A673 (cell line): ENCODE measurements at regions not wholly inside any gene's neighbourhood (a gene's known extent, or its start where the extent isn't known, plus 50 kb on each side); places are given as distances from the start of the nearest gene placed in this dataset.

Experiments used
- BruUV-seq: library from RNA; stranded (reverse); fragments of 400-500 nt; replicated peaks from 2 replicates; lab custom pipeline; 2021; lab: Mats Ljungman, UMichigan
- CTCF ChIA-PET: fragments of 300-600 bp; sonication (Branson Sonifier 250); formaldehyde crosslinking; loops from one replicate; lab custom pipeline; 2022; ENCODE audit warnings: antibody characterized with exemption; lab: Charles Lee
- POLR2A ChIA-PET: fragments of 300-600 bp; sonication (Branson Sonifier 250); formaldehyde crosslinking; loops from one replicate; lab custom pipeline; 2022; ENCODE audit warnings: antibody characterized with exemption; ENCODE audit not compliant: low non-redundant PET; lab: Charles Lee
- DNase-seq: peaks from one replicate; pipeline ENCODE4 v3.0.0-alpha.2; 2015; ENCODE audit warnings: low spot score
- H3K27ac ChIP-seq: fragments of 200-600 bp; sonication (generic); 2 replicates; pipeline ENCODE4 v1.5.1; 2016; ENCODE audit warnings: mixed run types, low read depth, mild to moderate bottlenecking, mixed read lengths, antibody characterized with exemption, low read length; ENCODE audit not compliant: poor library complexity, severe bottlenecking
- H3K27me3 ChIP-seq: fragments of 200-600 bp; sonication (generic); replicated peaks from 2 replicates; pipeline ENCODE4 v1.6.1; 2017; ENCODE audit warnings: mixed run types, low read depth, mild to moderate bottlenecking, mixed read lengths, antibody characterized with exemption, low read length; ENCODE audit not compliant: insufficient read depth, poor library complexity
- H3K36me3 ChIP-seq: fragments of 200-600 bp; sonication (generic); 2 replicates; pipeline ENCODE4 v1.6.1; 2016; ENCODE audit warnings: mixed run types, mild to moderate bottlenecking, mixed read lengths, antibody characterized with exemption, low read length; ENCODE audit not compliant: insufficient read depth, poor library complexity, severe bottlenecking
- H3K4me1 ChIP-seq: fragments of 200-600 bp; sonication (generic); 2 replicates; pipeline ENCODE4 v1.6.1; 2017; ENCODE audit warnings: mixed run types, mild to moderate bottlenecking, mixed read lengths, antibody characterized with exemption, low read length; ENCODE audit not compliant: insufficient read depth, poor library complexity, severe bottlenecking
- H3K4me3 ChIP-seq: fragments of 200-600 bp; sonication (generic); 2 replicates; pipeline ENCODE4 v1.5.1; 2016; ENCODE audit warnings: low read depth, mixed run types, mild to moderate bottlenecking, mixed read lengths, low read length; ENCODE audit not compliant: poor library complexity, severe bottlenecking
- H3K9me3 ChIP-seq: fragments of 200-600 bp; sonication (generic); 2 replicates; pipeline ENCODE4 v1.6.1; 2016; ENCODE audit warnings: mixed run types, low read depth, mild to moderate bottlenecking, mixed read lengths, antibody characterized with exemption, low read length; ENCODE audit not compliant: poor library complexity, severe bottlenecking
- CTCF ChIP-seq: fragments of 300-800, 200-600 bp; sonication (generic); conservative IDR thresholded peaks from 2 replicates; pipeline ENCODE4 v1.5.1; 2017; ENCODE audit warnings: low read depth, mild to moderate bottlenecking, antibody characterized with exemption, low read length, moderate library complexity, mixed read lengths
- EZH2 ChIP-seq: fragments of 200-600 bp; sonication (generic); IDR thresholded peaks from 2 replicates; pipeline ENCODE4 v1.6.1; 2017; ENCODE audit warnings: borderline replicate concordance, low read depth, mild to moderate bottlenecking, mixed read lengths, antibody characterized with exemption, low read length; ENCODE audit not compliant: poor library complexity, severe bottlenecking
- intact Hi-C: fragments of 100-400 bp; cut with micrococcal nuclease; formaldehyde crosslinking; loops from one replicate; pipeline ENCODE4 v1.10.0; 2022; ENCODE audit not compliant: unreplicated experiment

GRCh38 chr18:37922162-37922561, 356.6 kb upstream of the CELF4 start:
- ChIA-PET POLR2A (no interaction called here), CTCF (no interaction called here)
- H3K27me3 ChIP-seq: no peaks in the 10 kb centered on the region
- BruUV-seq: no TSS peak
- no peak for DNase-seq
- H3K4me3 ChIP-seq: no peak overlapping the region
- H3K27ac ChIP-seq: no peak overlapping the region
- TF ChIP-seq CTCF (no peak), EZH2 (no peak)
- no peaks in the 10 kb centered on the region for H3K9me3 ChIP-seq
- no peaks in the 10 kb centered on the region for H3K36me3 ChIP-seq
- intact Hi-C loops: no loop called here
- H3K4me1 ChIP-seq: no peaks in the 10 kb centered on the region

- DNase-seq: no peak
- ChIA-PET CTCF (no interaction called here), POLR2A (no interaction called here)
- Histone ChIP-seq H3K9me3 (no peaks in the 10 kb centered on the region), H3K27ac (no peak overlapping the region), H3K36me3 (no peaks in the 10 kb centered on the region), H3K4me3 (no peak overlapping the region), H3K27me3 (no peaks in the 10 kb centered on the region), H3K4me1 (no peaks in the 10 kb centered on the region)
- BruUV-seq: no TSS peak
- intact Hi-C loops: no loop called here
- TF ChIP-seq EZH2 (no peak), CTCF (no peak)
These were observed 355.3 kb upstream of the CELF4 start for GRCh38 chr18:37920865-37921264.

GRCh38 chr18:37913051-37913450, 347.5 kb upstream of the CELF4 start:
- H3K9me3 ChIP-seq: no peaks in the 10 kb centered on the region
- BruUV-seq: no TSS peak
- no peaks in the 10 kb centered on the region for H3K4me1 ChIP-seq
- ChIA-PET CTCF (no interaction called here), POLR2A (no interaction called here)
- H3K27me3 ChIP-seq: no peaks in the 10 kb centered on the region
- intact Hi-C loops: no loop called here
- H3K36me3 ChIP-seq: no peaks in the 10 kb centered on the region
- no peak overlapping the region for H3K27ac ChIP-seq
- no peak for DNase-seq
- TF ChIP-seq CTCF (no peak), EZH2 (no peak)
- H3K4me3 ChIP-seq: no peak overlapping the region
